GM23248 (cell line): ENCODE measurements at regions not wholly inside any gene's neighbourhood (a gene's known extent, or its start where the extent isn't known, plus 50 kb on each side); places are given as distances from the start of the nearest gene placed in this dataset.

Experiments
- DNase-seq: peaks from one replicate; pipeline ENCODE4 v3.0.0-alpha.2; 2015
- H2AFZ ChIP-seq: fragments of 200-600 bp; sonication (generic); 2 replicates; pipeline ENCODE4 v1.6.1; 2016; ENCODE audit warnings: antibody characterized with exemption
- H3F3A ChIP-seq: fragments of 200-600 bp; sonication (generic); 2 replicates; pipeline ENCODE4 v1.6.1; 2016; ENCODE audit warnings: mild to moderate bottlenecking, antibody characterized with exemption, mixed run types; ENCODE audit not compliant: insufficient read depth
- H3K27ac ChIP-seq: fragments of 200-600 bp; sonication (generic); 2 replicates; pipeline ENCODE4 v1.5.1; 2016; ENCODE audit warnings: mild to moderate bottlenecking
- H3K27me3 ChIP-seq: fragments of 200-600 bp; sonication (generic); replicated peaks from 2 replicates; pipeline ENCODE4 v1.6.1; 2016; ENCODE audit warnings: mild to moderate bottlenecking; ENCODE audit not compliant: insufficient read depth
- H3K36me3 ChIP-seq: fragments of 200-600 bp; sonication (generic); 2 replicates; pipeline ENCODE4 v1.6.1; 2016; ENCODE audit warnings: low read depth, mild to moderate bottlenecking
- H3K4me1 ChIP-seq: fragments of 200-600 bp; sonication (generic); 2 replicates; pipeline ENCODE4 v1.6.1; 2016; ENCODE audit warnings: mild to moderate bottlenecking; ENCODE audit not compliant: insufficient read depth
- H3K4me2 ChIP-seq: fragments of 200-600 bp; sonication (generic); one replicate; pipeline ENCODE4 v1.6.1; 2016; ENCODE audit warnings: mild to moderate bottlenecking; ENCODE audit not compliant: unreplicated experiment
- H3K4me3 ChIP-seq: fragments of 200-600 bp; sonication (generic); 2 replicates; pipeline ENCODE4 v1.5.1; 2016; ENCODE audit warnings: mild to moderate bottlenecking
- H3K79me2 ChIP-seq: fragments of 200-600 bp; sonication (generic); 2 replicates; pipeline ENCODE4 v1.6.1; 2016; ENCODE audit warnings: mild to moderate bottlenecking; ENCODE audit not compliant: insufficient read depth
- H3K9ac ChIP-seq: fragments of 200-600 bp; sonication (generic); 2 replicates; pipeline ENCODE4 v1.6.1; 2016; ENCODE audit warnings: mild to moderate bottlenecking
- H3K9me2 ChIP-seq: fragments of 200-600 bp; sonication (generic); 2 replicates; pipeline ENCODE4 v1.6.1; 2016; ENCODE audit warnings: mixed run types, mild to moderate bottlenecking, moderate library complexity; ENCODE audit not compliant: insufficient read depth
- H3K9me3 ChIP-seq: fragments of 200-600 bp; sonication (generic); one replicate; pipeline ENCODE4 v1.6.1; 2017; ENCODE audit warnings: low read depth
- H4K20me1 ChIP-seq: fragments of 200-600 bp; sonication (generic); 2 replicates; pipeline ENCODE4 v1.6.0; 2016; ENCODE audit not compliant: insufficient read depth
- EZH2 ChIP-seq: fragments of 200-600 bp; sonication (generic); IDR thresholded peaks from 2 replicates; pipeline ENCODE4 v1.6.1; 2018; ENCODE audit warnings: antibody characterized with exemption, mild to moderate bottlenecking; ENCODE audit not compliant: insufficient read depth, poor library complexity, severe bottlenecking
- EZH2phosphoT487 ChIP-seq: fragments of 200-600 bp; sonication (generic); IDR thresholded peaks from 2 replicates; pipeline ENCODE4 v1.6.1; 2018; ENCODE audit warnings: antibody characterized with exemption, moderate library complexity, mild to moderate bottlenecking, low read depth; ENCODE audit not compliant: insufficient read depth
- WGBS, 2 experiments: methylation state at CpG; one replicate each; pipeline ENCODE4 v1.1.6; 2015 to 2017; ENCODE audit warnings: low lambda C conversion rate in 2 of 2, low coverage in 1 of 2; ENCODE audit errors: missing lambda C conversion rate in 2 of 2; 5-methylcytosine and 5-hydroxymethylcytosine counted together
- in situ Hi-C: fragments of 300-500 bp; cut with MboI; formaldehyde crosslinking; loops from 2 replicates; pipeline ENCODE4 v1.15.0; 2020

DNA sequence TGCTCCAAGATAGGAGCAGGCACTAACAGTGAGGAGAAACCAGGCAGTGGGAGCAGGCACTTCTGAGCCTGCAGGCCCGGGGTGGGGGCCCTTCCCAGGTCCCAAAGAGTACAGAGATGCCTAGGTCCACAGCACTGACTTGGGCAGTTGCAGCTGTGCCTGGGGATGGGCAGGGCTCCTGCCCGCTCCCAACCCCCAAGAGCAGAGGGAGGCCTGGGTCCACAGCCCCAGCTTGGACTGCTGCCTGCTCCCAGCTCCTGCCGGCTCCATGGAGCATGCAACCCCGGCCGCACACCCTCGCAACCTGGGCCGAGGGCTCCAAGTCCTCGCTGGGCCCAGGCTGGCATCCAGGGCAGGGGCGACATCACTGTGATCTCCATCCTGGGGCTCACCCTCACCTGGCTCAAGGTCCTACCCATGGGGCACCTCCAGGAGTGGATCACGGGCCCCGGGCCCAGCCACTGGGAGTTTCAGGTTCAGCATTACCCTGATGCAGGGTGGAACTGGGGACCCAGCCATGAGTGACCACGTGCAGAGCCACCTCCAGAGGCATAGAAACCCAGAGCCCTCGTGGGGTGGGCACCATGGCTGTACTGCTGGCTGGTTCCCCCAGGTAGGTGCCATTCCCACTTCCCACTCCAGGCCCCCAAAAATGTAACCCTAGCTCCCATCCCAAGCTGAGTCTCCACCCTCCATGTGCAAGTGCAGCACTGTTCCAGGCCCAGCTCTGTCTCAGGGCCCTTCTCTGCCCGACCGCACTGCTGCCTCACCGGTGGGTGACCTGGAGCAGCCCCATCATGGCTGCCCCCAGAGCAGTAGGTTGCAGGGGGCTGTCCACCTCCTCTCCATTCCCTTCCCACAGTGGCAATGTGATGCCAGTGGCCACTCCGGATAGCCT is 325.6 kb downstream of the NR4A2 start:
- WGBS, 2 experiments: 62 to 65% methylated on average over 14 to 16 of the region's 17 CpGs
- H3K36me3 ChIP-seq: no peaks in the 10 kb centered on the region
- H3K79me2 ChIP-seq: no peaks in the 10 kb centered on the region
- in situ Hi-C loops: no loop called here
- H4K20me1 ChIP-seq: no peaks in the 10 kb centered on the region
- H2AFZ ChIP-seq: no peak overlapping the region
- no peak overlapping the region for H3K4me3 ChIP-seq
- H3K4me1 ChIP-seq: no peaks in the 10 kb centered on the region
- TF ChIP-seq EZH2phosphoT487: no peak
- DNase-seq: no peak
- H3K4me2 ChIP-seq: no peak overlapping the region
- no peak overlapping the region for H3K27ac ChIP-seq
- H3K9ac ChIP-seq: no peak overlapping the region
- no peaks in the 10 kb centered on the region for H3K27me3 ChIP-seq
- no peaks in the 10 kb centered on the region for H3F3A ChIP-seq
- H3K9me2 ChIP-seq: no peaks in the 10 kb centered on the region
- H3K9me3 ChIP-seq: no peaks in the 10 kb centered on the region

- no peak overlapping the region for H3K4me2 ChIP-seq
- 52 to 60% methylated on average over 3 of the region's 3 CpGs for WGBS, 2 experiments
- no peak overlapping the region for H3K9ac ChIP-seq
- DNase-seq: peak; percentile 0
- no peak overlapping the region for H3K4me3 ChIP-seq
- no peaks in the 10 kb centered on the region for H3K27me3 ChIP-seq
- in situ Hi-C loops: no loop called here
- H3K4me1 ChIP-seq: no peaks in the 10 kb centered on the region
- H3K27ac ChIP-seq: no peak overlapping the region
- no peaks in the 10 kb centered on the region for H3K9me3 ChIP-seq
- H3F3A ChIP-seq: no peaks in the 10 kb centered on the region
- no peaks in the 10 kb centered on the region for H3K79me2 ChIP-seq
- no peak overlapping the region for H2AFZ ChIP-seq
- H4K20me1 ChIP-seq: no peaks in the 10 kb centered on the region
- no peaks in the 10 kb centered on the region for H3K36me3 ChIP-seq
- no peaks in the 10 kb centered on the region for H3K9me2 ChIP-seq
- TF ChIP-seq EZH2phosphoT487: no peak
- no peak for TF ChIP-seq EZH2
Observed at GRCh38 chr2:156005999-156006712, 326.4 kb downstream of the NR4A2 start.

- TF ChIP-seq EZH2phosphoT487 (no peak), EZH2 (no peak)
- Histone ChIP-seq H3K9ac (no peak overlapping the region), H3F3A (no peaks in the 10 kb centered on the region), H3K9me3 (no peaks in the 10 kb centered on the region), H3K4me3 (no peak overlapping the region), H3K4me1 (no peaks in the 10 kb centered on the region), H3K27me3 (no peaks in the 10 kb centered on the region), H3K79me2 (no peaks in the 10 kb centered on the region), H4K20me1 (no peaks in the 10 kb centered on the region), H3K27ac (no peak overlapping the region), H3K36me3 (no peaks in the 10 kb centered on the region), H3K9me2 (no peaks in the 10 kb centered on the region), H2AFZ (no peak overlapping the region), H3K4me2 (no peak overlapping the region)
- in situ Hi-C loops: no loop called here
- WGBS, 2 experiments: 57 to 64% methylated on average over 6 to 7 of the region's 7 CpGs
- DNase-seq: no peak
Observed at GRCh38 chr2:156005531-156005930, 327.0 kb downstream of the NR4A2 start.

GRCh38 chr2:156004459-156004858 is 328.1 kb downstream of the NR4A2 start:
- Histone ChIP-seq H3K9me2 (no peaks in the 10 kb centered on the region), H3K36me3 (no peaks in the 10 kb centered on the region), H3K4me1 (no peaks in the 10 kb centered on the region), H3K79me2 (no peaks in the 10 kb centered on the region), H3K27ac (no peak overlapping the region), H3K9ac (no peak overlapping the region), H2AFZ (no peak overlapping the region), H3K4me3 (no peak overlapping the region), H4K20me1 (no peaks in the 10 kb centered on the region), H3K9me3 (no peaks in the 10 kb centered on the region), H3K4me2 (no peak overlapping the region), H3F3A (no peaks in the 10 kb centered on the region), H3K27me3 (no peaks in the 10 kb centered on the region)
- in situ Hi-C loops: no loop called here
- DNase-seq: no peak
- no peak for TF ChIP-seq EZH2phosphoT487
- TF ChIP-seq EZH2: no peak
- WGBS, 2 experiments: 36 to 41% methylated on average over 5 of the region's 5 CpGs
